Activated CD4-positive, alpha-beta T cell treated with anti-CD3 and anti-CD28 coated beads, Interleukin-2, amount 50 U/mL, for 1 hour (primary cell): ENCODE measurements at regions not wholly inside any gene's neighbourhood (a gene's known extent, or its start where the extent isn't known, plus 50 kb on each side); places are given as distances from the start of the nearest gene placed in this dataset.

Experiments used
- DNase-seq: peaks from one replicate; pipeline ENCODE4 v3.0.0-alpha.2; 2020

DNA sequence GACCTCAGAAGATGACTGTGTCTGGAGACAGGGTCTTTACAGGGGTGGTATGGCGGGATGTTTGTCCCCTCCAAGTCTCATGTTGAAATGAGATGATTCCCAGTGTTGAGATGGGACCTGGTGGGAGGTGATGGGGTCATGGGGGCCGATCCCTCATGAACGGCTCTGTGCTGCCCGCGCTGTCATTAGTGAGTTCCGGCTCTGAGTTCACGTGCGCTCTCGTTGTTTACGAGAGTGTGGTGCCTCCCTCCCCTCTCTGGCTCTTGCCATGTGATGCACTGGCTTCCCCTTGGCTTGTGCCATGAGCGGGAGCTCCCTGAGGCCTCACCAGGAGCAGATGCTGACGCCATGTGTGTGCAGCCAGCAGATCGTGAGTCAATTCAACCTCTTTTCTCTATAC lies 830.8 kb downstream of the TBC1D22A start:
- no peak for DNase-seq

GRCh38 chr22:47592791-47593190 lies 830.3 kb downstream of the TBC1D22A start:
- no peak for DNase-seq

- DNase-seq = no peak
Observed at GRCh38 chr22:47591709-47592108, 829.3 kb downstream of the TBC1D22A start.

DNA sequence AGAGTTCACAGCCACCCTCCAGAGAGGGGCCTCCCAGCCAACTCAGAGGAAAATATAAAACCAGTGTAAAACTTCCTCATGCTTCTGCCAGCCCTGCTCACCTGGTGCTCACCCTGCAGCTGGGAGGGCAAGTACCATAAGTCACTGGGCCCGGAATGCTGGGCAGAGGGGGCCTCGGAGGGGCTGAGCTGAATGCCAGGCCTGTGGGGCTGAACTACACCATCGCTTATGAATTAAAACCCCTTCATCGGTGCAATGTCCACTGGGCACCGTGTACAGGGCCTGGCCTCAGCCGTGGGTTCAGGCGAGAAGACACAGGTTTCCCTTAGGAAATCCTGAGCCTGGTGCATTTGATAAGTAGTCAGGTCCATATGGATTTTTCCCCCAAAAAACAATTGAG lies 828.6 kb downstream of the TBC1D22A start:
- DNase-seq = no peak

GRCh38 chr22:47589271-47590250 lies 827.1 kb downstream of the TBC1D22A start:
- DNase-seq = no peak

- DNase-seq = no peak
Observed at GRCh38 chr22:47588578-47588960, 826.1 kb downstream of the TBC1D22A start.

GRCh38 chr22:47587861-47588577 lies 825.6 kb downstream of the TBC1D22A start:
- no peak for DNase-seq

DNA sequence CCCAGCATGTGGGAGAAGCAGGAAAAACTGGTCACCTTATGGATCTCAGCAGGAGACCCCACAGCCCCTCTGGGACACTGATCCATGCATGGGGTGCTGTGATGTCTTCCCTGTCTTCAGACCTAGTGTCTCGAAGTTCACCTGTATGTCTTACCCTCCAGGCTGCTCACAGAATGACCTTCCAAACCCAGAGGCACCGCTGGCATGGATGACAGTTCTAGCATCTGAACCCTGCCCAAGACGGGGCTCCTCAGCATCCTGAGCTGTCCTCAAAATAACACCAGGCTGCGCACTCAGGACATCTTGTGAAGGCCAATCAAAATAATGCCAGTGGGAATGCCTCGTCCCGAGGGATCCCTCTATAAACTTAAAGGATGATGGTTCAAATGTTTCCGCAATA lies 824.9 kb downstream of the TBC1D22A start:
- no peak for DNase-seq

DNA sequence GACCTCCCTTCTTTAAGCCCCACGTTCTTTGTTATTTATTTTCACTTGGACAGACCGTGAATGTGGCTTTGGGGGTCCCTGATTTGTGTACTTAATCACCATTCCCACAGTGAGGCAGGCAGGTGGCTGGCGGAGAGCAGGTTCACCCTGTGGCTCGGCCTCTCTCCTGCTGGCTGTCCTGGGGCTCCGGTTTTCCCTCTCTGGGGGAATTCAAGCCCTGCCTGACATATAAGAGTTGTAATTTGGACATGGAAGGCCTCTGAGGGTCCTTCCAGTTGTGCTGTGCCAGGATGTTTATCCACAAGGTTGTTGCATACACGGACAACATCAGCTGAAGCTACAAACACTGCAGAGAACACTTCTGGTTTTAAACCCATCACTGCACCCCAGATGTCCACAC lies 824.5 kb downstream of the TBC1D22A start:
- DNase-seq = no peak

- DNase-seq = no peak
Observed at GRCh38 chr22:47586038-47586437, 823.6 kb downstream of the TBC1D22A start.

DNA sequence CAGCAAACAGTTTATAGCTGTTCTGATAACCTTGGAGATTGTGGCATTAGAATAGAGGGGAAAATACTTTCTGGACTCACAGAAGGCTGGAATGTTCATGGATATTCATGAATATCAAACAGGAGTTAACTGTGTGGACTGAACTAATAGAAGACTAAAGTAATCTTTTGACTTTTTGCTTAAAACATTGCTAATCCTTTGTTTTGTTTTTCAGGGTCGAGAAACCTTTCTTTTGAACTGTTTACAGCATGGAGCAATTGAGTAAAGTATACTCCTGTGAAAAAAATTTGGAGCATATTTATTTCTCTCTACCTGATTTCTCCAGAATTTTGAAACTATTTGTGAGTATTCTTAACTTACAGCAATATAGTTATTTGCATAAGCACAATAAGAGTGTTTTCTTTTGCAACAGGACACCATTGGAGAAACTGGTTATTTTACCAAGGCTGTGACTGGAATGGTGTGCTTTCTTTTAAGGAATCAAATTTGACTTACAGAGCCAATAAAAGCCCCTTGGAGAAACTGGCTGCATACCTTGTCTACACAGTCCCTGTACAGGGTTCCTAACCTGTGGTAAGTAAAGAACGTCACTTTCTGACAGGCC lies 821.6 kb downstream of the TBC1D22A start:
- DNase-seq = no peak

DNA sequence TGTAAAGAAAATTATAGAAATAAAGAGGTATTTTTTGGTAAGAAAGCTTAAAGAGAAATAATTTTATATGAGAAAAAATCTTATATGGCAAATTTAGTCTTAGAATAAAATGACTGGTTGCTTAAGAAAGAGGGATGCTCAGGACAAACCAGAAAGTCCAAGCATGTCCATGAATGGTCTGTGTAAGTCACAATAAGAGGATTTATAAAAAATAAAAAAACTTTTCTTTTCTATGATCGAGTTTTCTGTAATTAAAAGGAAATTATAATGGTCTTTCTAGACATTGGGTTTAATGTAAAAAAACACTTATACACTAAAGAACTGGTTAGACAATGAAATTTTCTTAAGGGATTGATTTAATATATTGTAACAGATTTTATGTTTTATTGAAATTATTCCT lies 819.6 kb downstream of the TBC1D22A start:
- DNase-seq = no peak

DNA sequence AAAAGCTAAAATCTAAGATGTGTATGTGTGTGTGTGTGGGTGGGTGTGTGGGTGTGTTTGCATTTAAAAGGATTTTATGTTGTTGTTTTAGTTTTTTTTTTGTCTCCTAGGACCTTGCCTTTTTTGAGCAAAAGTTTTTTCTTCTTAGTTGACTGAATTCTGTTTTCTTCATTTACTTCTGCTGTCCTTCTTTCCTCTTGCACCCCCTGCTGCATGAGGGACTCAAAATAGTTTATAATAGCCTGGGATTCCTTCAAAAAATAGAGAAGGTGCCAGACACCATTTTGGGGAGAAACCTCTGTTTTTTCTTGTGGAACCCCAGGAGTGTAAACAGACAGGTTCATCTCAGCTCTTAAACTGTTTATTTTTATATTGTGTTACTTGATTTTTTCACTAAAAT lies 817.7 kb downstream of the TBC1D22A start:
- DNase-seq = no peak

GRCh38 chr22:47576908-47577307 lies 814.5 kb downstream of the TBC1D22A start:
- no peak for DNase-seq

GRCh38 chr22:47575291-47575690 lies 812.8 kb downstream of the TBC1D22A start:
- DNase-seq = no peak

GRCh38 chr22:47574556-47574955 lies 812.1 kb downstream of the TBC1D22A start:
- DNase-seq = no peak

- DNase-seq = no peak
Observed at GRCh38 chr22:47573141-47573540, 810.7 kb downstream of the TBC1D22A start.

DNA sequence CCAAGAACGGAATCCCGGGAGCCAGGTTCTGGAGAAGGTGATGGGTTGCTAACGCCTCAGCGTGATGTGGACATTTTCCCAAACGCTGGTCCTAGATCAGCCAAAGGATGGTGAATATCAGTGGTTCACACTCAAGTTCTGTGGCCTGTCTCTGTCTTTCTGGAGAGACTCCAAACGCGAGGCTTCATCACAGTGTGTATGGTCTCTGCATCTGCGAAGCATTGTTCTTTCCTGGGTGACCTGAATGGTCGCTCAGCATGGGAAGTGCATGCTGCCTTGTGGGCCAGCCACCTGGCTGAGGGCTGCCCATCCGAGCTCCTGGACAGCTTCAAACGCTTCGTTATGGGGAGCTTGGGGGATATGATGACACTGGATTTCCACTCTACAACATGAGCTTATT lies 810.0 kb downstream of the TBC1D22A start:
- DNase-seq = no peak

DNA sequence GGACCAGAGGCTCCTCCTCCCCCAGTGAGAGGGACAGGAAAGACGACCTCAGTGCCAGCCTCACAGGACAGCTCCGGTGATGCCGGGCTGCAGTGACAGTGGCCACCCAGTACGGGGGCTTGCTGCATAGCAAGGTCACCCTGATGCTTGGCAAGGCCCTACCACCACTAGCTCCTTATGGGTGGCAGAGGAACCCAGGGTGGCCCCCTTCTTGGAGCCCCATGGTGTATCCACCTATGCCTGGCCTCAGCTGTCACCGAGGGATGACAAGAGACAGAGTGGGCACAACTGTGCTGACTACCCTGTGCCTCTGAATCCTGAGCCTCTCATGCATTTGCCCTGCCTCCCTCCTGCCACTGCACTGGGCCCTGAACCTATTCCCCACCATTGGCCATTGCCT lies 809.2 kb downstream of the TBC1D22A start:
- DNase-seq = no peak

DNA sequence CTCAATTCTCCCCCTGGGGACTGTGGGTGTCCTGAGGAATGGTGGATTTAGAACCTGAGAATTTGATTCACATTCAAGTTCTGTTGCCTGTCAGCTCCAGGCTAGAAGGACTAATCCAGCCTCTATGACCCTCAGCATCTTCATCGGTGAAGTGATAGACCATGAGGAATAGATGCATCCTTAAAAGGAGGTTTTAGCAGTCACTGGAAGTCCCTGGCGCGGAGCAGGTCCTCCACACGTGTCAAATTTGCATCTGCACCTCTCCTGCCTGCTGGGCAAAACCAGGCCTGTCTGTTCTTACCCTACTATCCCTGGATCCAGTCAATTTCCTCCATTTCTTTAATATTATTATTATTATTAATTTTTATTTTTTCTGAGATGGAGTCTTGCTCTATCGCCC lies 808.4 kb downstream of the TBC1D22A start:
- no peak for DNase-seq

GRCh38 chr22:47570300-47570685 lies 807.8 kb downstream of the TBC1D22A start:
- DNase-seq = no peak

- DNase-seq = no peak
Observed at GRCh38 chr22:47569389-47570299, 807.2 kb downstream of the TBC1D22A start.

GRCh38 chr22:47568700-47569099 lies 806.2 kb downstream of the TBC1D22A start:
- no peak for DNase-seq
